Brain microvascular endothelial cell (primary cell): ENCODE measurements at regions not wholly inside any gene's neighbourhood (a gene's known extent, or its start where the extent isn't known, plus 50 kb on each side); places are given as distances from the start of the nearest gene placed in this dataset.
"Not testable (repeated sequence)": the region's sequence is repeated elsewhere in the genome, so short reads cannot be mapped to it uniquely, and the experiment has no call there.

ENCODE experiments used
- DNase-seq: peaks from one replicate; pipeline ENCODE4 v3.0.0-alpha.2; 2020
- H3K27ac ChIP-seq: fragments of 250-450 bp; sonication (Bioruptor Pico); 2 replicates; pipeline ENCODE4 v1.5.1; 2020; ENCODE audit warnings: mild to moderate bottlenecking, moderate library complexity
- H3K27me3 ChIP-seq: fragments of 250-450 bp; sonication (Bioruptor Pico); replicated peaks from 2 replicates; pipeline ENCODE4 v1.5.1; 2020; ENCODE audit warnings: mild to moderate bottlenecking
- H3K36me3 ChIP-seq: fragments of 250-450 bp; sonication (Bioruptor Pico); replicated peaks from 2 replicates; pipeline ENCODE4 v1.5.1; 2020; ENCODE audit warnings: mild to moderate bottlenecking
- H3K4me3 ChIP-seq: 2 replicates; pipeline ENCODE4 v1.5.1; 2011; ENCODE audit warnings: low read depth, mild to moderate bottlenecking, control low read depth, low read length, moderate library complexity
- CTCF ChIP-seq: IDR thresholded peaks from 2 replicates; pipeline ENCODE4 v1.5.1; 2011; ENCODE audit warnings: low read depth, mild to moderate bottlenecking, moderate library complexity, low read length, control low read depth, inconsistent platforms; ENCODE audit errors: missing control alignments
- in situ Hi-C: cut with HindIII; loops from 2 replicates; pipeline ENCODE4 v1.10.0; 2017; ENCODE audit warnings: low sequenced_read_pairs, low pct_ligation_motif_present

- H3K4me3 ChIP-seq, result no peak overlapping the region
- no peak for TF ChIP-seq CTCF
Measured at GRCh38 chr6:131433927-131434326, 139.1 kb upstream of the ARG1 start.

GRCh38 chr6:131436358-131436757 lies 136.7 kb upstream of the ARG1 start:
- no peak overlapping the region for H3K27ac ChIP-seq
- in situ Hi-C loops, result no loop called here
- no peaks in the 10 kb centered on the region for H3K27me3 ChIP-seq
- no peak overlapping the region for H3K4me3 ChIP-seq
- no peaks in the 10 kb centered on the region for H3K36me3 ChIP-seq
- no peak for DNase-seq
- no peak for TF ChIP-seq CTCF

More at GRCh38 chr6:131433927-131434326, 139.1 kb upstream of the ARG1 start:
- no peak overlapping the region for H3K27ac ChIP-seq
- H3K36me3 ChIP-seq, result no peaks in the 10 kb centered on the region
- H3K27me3 ChIP-seq, result no peaks in the 10 kb centered on the region
- DNase-seq, result no peak
- in situ Hi-C loops, result no loop called here

GRCh38 chr6:131443014-131443413 lies 130.0 kb upstream of the ARG1 start:
- no peak for DNase-seq
- in situ Hi-C loops, result no loop called here
- H3K36me3 ChIP-seq, result no peaks in the 10 kb centered on the region
- no peaks in the 10 kb centered on the region for H3K27me3 ChIP-seq
- H3K27ac ChIP-seq, result no peak overlapping the region
- no peak for TF ChIP-seq CTCF
- H3K4me3 ChIP-seq, result no peak overlapping the region

- Histone ChIP-seq H3K27me3 (no peaks in the 10 kb centered on the region), H3K36me3 (no peaks in the 10 kb centered on the region), H3K4me3 (no peak overlapping the region), H3K27ac (no peak overlapping the region)
- DNase-seq, result no peak
- in situ Hi-C loops, result no loop called here
- TF ChIP-seq CTCF, result no peak
Measured at GRCh38 chr6:131443514-131443913, 129.5 kb upstream of the ARG1 start.

- H3K4me3 ChIP-seq, DNase-seq, H3K27me3 ChIP-seq, H3K27ac ChIP-seq, in situ Hi-C loops, H3K36me3 ChIP-seq: not testable (repeated sequence)
Measured at GRCh38 chr6:131445356-131445755, 127.7 kb upstream of the ARG1 start.

GRCh38 chr6:131450861-131451260 lies 122.2 kb upstream of the ARG1 start:
- Histone ChIP-seq H3K4me3 (no peak overlapping the region), H3K27ac (no peak overlapping the region), H3K36me3 (no peaks in the 10 kb centered on the region), H3K27me3 (no peaks in the 10 kb centered on the region)
- in situ Hi-C loops, result no loop called here
- no peak for DNase-seq
- no peak for TF ChIP-seq CTCF
